ENCODE measurements at regions not wholly inside any gene's neighbourhood (a gene's known extent, or its start where the extent isn't known, plus 50 kb on each side); places are given as distances from the start of the nearest gene placed in this dataset.

- TF ChIP-seq, protein P1, sequence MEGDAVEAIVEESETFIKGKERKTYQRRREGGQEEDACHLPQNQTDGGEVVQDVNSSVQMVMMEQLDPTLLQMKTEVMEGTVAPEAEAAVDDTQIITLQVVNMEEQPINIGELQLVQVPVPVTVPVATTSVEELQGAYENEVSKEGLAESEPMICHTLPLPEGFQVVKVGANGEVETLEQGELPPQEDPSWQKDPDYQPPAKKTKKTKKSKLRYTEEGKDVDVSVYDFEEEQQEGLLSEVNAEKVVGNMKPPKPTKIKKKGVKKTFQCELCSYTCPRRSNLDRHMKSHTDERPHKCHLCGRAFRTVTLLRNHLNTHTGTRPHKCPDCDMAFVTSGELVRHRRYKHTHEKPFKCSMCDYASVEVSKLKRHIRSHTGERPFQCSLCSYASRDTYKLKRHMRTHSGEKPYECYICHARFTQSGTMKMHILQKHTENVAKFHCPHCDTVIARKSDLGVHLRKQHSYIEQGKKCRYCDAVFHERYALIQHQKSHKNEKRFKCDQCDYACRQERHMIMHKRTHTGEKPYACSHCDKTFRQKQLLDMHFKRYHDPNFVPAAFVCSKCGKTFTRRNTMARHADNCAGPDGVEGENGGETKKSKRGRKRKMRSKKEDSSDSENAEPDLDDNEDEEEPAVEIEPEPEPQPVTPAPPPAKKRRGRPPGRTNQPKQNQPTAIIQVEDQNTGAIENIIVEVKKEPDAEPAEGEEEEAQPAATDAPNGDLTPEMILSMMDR (IDR thresholded peaks at IDR 0.05; ENCODE audit: borderline replicate concordance, extremely low read depth, low read length, poor library complexity, severe bottlenecking): no peak
- TF ChIP-seq EZH2 (IDR thresholded peaks at IDR 0.05; ENCODE audit: borderline replicate concordance, low read depth, low read length, severe bottlenecking): no peak
Observed at GRCh38 chr18:30676053-30676480, 366.5 kb downstream of the DSC3 start.
